Thyroid gland (tissue), 4 donors: ENCODE measurements at regions not wholly inside any gene's neighbourhood (a gene's known extent, or its start where the extent isn't known, plus 50 kb on each side); places are given as distances from the start of the nearest gene placed in this dataset.
"Not testable (repeated sequence)": the region's sequence is repeated elsewhere in the genome, so short reads cannot be mapped to it uniquely, and the experiment has no call there.

Source experiments
- DNase-seq, 2 donors: peaks; one replicate each; pipeline ENCODE4 v3.0.0-alpha.2; 2019
- H3K27ac ChIP-seq, 3 donors: fragments of 200-600 bp; sonication (generic); 1 replicate in 2 of 3; 2 replicates in 1 of 3; pipeline ENCODE4 v1.5.1; 2016 to 2019; ENCODE audit warnings: mild to moderate bottlenecking in 1 of 3, moderate library complexity in 1 of 3
- H3K27me3 ChIP-seq: fragments of 200-600 bp; sonication (generic); one replicate; pipeline ENCODE4 v1.5.1; 2019
- H3K36me3 ChIP-seq, 2 donors: fragments of 200-600 bp; sonication (generic); one replicate each; pipeline ENCODE4 v1.5.1; 2016 to 2019
- H3K4me1 ChIP-seq, 2 donors: fragments of 200-600 bp; sonication (generic); one replicate each; pipeline ENCODE4 v1.5.1; 2017 to 2019
- H3K4me3 ChIP-seq, 3 donors: fragments of 200-600 bp; sonication (generic); replicated peaks in 1 of 3; 1 replicate in 2 of 3; 2 replicates in 1 of 3; pipeline ENCODE4 v1.5.1; 2016; ENCODE audit warnings: mild to moderate bottlenecking in 1 of 3
- H3K9me3 ChIP-seq: fragments of 200-600 bp; sonication (generic); one replicate; pipeline ENCODE4 v1.5.1; 2017
- POLR2A ChIP-seq, 2 donors: fragments of 450-650 bp; IDR thresholded peaks; one replicate each; pipeline ENCODE4 v1.6.1; 2017; ENCODE audit warnings: antibody characterized with exemption in 2 of 2, mild to moderate bottlenecking in 2 of 2, moderate library complexity in 1 of 2
- WGBS, 2 donors: methylation state at CpG; one replicate each; pipeline ENCODE4 v1.1.5; 2017; 5-methylcytosine and 5-hydroxymethylcytosine counted together
- intact Hi-C: fragments of 100-400 bp; cut with DNase I; formaldehyde crosslinking; loops from one replicate; pipeline ENCODE4 v1.15.1; 2023
- TF ChIP-seq, protein P1 (sequence below), 6 experiments: fragments of 200-600 bp in 3 of 6; fragments of 450-650 bp in 3 of 6; sonication (generic) in 3 of 6; IDR thresholded peaks; one replicate each; pipeline ENCODE4 v1.5.1; 2016 to 2019; ENCODE audit warnings: antibody characterized with exemption in 6 of 6, mild to moderate bottlenecking in 2 of 6, inconsistent platforms in 1 of 6, moderate library complexity in 1 of 6

GRCh38 chr11:91075032-91075695 is 852.3 kb upstream of the CHORDC1 start:
- no peaks in the 10 kb centered on the region for H3K27me3 ChIP-seq
- no peak overlapping the region for H3K27ac ChIP-seq
- TF ChIP-seq POLR2A (IDR thresholded peaks at IDR 0.05): no peak
- TF ChIP-seq, protein P1, sequence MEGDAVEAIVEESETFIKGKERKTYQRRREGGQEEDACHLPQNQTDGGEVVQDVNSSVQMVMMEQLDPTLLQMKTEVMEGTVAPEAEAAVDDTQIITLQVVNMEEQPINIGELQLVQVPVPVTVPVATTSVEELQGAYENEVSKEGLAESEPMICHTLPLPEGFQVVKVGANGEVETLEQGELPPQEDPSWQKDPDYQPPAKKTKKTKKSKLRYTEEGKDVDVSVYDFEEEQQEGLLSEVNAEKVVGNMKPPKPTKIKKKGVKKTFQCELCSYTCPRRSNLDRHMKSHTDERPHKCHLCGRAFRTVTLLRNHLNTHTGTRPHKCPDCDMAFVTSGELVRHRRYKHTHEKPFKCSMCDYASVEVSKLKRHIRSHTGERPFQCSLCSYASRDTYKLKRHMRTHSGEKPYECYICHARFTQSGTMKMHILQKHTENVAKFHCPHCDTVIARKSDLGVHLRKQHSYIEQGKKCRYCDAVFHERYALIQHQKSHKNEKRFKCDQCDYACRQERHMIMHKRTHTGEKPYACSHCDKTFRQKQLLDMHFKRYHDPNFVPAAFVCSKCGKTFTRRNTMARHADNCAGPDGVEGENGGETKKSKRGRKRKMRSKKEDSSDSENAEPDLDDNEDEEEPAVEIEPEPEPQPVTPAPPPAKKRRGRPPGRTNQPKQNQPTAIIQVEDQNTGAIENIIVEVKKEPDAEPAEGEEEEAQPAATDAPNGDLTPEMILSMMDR (IDR thresholded peaks at IDR 0.05): no peak
- DNase-seq: no peak
- 33 to 36% methylated on average over 2 of the region's 2 CpGs for WGBS, 2 donors
- intact Hi-C loops: no loop called here
- H3K9me3 ChIP-seq: no peaks in the 10 kb centered on the region
- H3K4me3 ChIP-seq: no peak overlapping the region
- no peaks in the 10 kb centered on the region for H3K4me1 ChIP-seq
- no peaks in the 10 kb centered on the region for H3K36me3 ChIP-seq

GRCh38 chr11:91067666-91068065 is 844.8 kb upstream of the CHORDC1 start:
- intact Hi-C loops: no loop called here
- WGBS, 2 donors: 57 to 76% methylated on average over 1 to 2 of the region's 2 CpGs
- H3K36me3 ChIP-seq: no peaks in the 10 kb centered on the region
- no peak overlapping the region for H3K4me3 ChIP-seq
- no peak for DNase-seq
- H3K27ac ChIP-seq: no peak overlapping the region
- no peaks in the 10 kb centered on the region for H3K27me3 ChIP-seq
- H3K4me1 ChIP-seq: no peaks in the 10 kb centered on the region
- no peak for TF ChIP-seq POLR2A (IDR thresholded peaks at IDR 0.05)
- TF ChIP-seq, protein P1 (IDR thresholded peaks at IDR 0.05): no peak
- no peaks in the 10 kb centered on the region for H3K9me3 ChIP-seq

DNA sequence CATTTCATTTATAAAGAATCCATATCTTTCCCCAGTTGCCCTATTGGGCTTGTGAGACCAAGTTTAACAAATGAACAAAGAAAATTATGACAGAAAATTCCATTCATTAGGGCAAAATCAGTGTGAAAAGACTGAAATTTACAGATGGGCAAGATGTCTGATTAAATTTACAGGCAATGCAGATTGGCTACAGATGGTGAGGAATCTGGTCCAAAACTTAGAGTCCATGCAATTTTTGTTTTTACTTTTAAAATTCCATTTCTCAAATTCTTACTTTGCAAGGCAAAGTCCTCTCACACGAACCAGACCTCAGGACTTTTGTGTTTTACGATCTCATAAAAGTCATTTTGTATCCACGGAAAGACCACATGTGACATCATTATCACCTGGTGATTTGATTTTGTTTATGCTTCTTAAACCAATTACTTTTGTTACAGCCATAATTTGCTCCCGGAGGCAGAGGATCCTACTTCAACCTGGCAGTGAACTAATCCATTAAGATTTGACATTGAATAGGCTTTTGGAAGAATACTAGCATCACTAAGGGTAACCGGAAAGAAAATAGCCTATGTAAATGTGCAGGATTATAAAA is 843.7 kb upstream of the CHORDC1 start:
- TF ChIP-seq, protein P1 (IDR thresholded peaks at IDR 0.05): no peak
- no peak for TF ChIP-seq POLR2A (IDR thresholded peaks at IDR 0.05)
- Histone ChIP-seq H3K27ac (no peak overlapping the region), H3K9me3 (no peaks in the 10 kb centered on the region), H3K36me3 (no peaks in the 10 kb centered on the region), H3K4me1 (no peaks in the 10 kb centered on the region), H3K27me3 (no peaks in the 10 kb centered on the region), H3K4me3 (no peak overlapping the region)
- WGBS, 2 donors: 65 to 73% methylated on average over 5 of the region's 5 CpGs
- DNase-seq: no peak
- intact Hi-C loops: no loop called here

GRCh38 chr11:91063399-91063798 is 840.5 kb upstream of the CHORDC1 start:
- H3K27ac ChIP-seq, H3K9me3 ChIP-seq, intact Hi-C loops, H3K36me3 ChIP-seq, H3K4me1 ChIP-seq, H3K27me3 ChIP-seq, DNase-seq, H3K4me3 ChIP-seq: not testable (repeated sequence)
- 96% methylated on average over 15 of the region's 29 CpGs; no CpG with 5 or more reads in 1 of the 2 donors for WGBS, 2 donors

DNA sequence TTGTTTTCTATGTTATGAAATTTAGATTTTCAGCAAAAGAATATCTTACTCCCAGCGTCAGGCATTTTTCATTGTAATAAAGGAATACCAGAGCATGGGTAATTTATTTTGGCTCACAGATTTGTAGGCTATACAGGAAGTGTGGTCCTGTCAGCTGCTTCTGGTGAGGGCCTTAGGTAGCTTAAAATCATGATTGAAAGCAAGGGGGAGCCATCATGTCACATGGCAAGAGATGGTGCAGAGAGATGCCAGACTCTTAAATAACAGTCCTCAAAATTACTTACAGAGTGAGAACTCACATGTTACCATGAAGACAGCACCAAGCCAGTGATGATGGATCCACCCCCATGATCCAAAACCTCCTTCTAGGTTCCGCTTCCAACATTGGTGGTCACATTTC is 825.0 kb upstream of the CHORDC1 start:
- 82 to 85% methylated on average over 2 of the region's 2 CpGs for WGBS, 2 donors
- H3K36me3 ChIP-seq: no peaks in the 10 kb centered on the region
- no peak for TF ChIP-seq POLR2A (IDR thresholded peaks at IDR 0.05)
- TF ChIP-seq, protein P1 (IDR thresholded peaks at IDR 0.05): no peak
- H3K4me1 ChIP-seq: no peaks in the 10 kb centered on the region
- no peaks in the 10 kb centered on the region for H3K9me3 ChIP-seq
- no peaks in the 10 kb centered on the region for H3K27me3 ChIP-seq
- no peak for DNase-seq
- intact Hi-C loops: no loop called here
- H3K4me3 ChIP-seq: no peak overlapping the region
- no peak overlapping the region for H3K27ac ChIP-seq
